HuH-7.5 (cell line): ENCODE measurements at regions not wholly inside any gene's neighbourhood (a gene's known extent, or its start where the extent isn't known, plus 50 kb on each side); places are given as distances from the start of the nearest gene placed in this dataset.

Experiments used
- DNase-seq: peaks from one replicate; pipeline ENCODE4 v3.0.0; 2011; ENCODE audit warnings: low spot score

DNA sequence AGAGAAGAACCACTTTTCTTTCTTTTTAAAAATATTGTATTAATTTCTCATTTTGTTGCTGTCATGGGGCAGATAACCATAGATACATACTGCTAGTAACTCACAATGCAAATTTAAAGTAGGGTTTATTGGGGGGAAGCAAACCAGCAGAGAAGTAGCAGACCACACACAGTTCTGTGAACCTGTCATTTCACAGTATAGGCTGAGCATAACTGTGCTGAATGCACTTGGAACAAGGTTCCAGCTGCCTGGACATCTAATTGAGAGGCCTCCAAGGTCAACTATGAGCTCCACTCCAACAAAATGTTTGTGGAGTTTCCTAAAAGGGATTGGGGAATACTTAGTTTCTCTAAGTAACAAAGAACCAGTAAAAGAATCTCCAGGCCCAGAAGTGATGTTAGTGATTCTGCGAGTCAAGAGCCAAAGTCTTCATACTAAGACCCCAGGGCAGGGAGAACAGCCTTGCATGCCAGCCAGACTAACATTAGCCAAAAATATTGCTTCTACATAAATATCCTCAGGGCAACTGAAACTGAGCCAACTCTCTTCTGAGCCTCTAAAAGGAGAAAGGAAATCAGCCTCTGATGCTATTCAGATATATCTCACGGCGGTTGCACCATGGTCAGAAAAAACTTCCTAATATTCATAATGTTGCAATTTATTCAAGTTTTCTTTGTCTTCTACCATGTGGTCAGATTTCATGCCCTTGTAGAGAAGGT lies 856.4 kb upstream of the ALCAM start:
- DNase-seq = no peak

DNA sequence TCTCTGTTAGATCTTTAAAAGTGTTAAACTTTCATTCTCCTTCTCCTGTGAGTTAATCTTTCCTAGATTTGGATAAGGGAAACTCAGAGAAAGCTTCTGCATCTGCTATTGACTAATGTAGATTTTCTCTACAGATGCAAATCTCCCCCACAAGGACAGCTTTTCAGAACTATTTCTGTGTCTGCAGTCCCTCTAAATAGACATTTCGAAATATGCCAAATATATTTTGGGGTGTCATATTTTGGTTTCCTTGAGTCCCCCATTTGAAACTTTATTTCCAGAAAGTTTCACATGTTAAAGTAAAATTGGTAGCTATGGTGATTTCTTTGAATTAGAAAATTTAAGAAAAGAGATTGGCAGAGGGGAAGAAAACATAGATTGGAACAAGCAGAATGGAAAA lies 852.3 kb upstream of the ALCAM start:
- DNase-seq = no peak

DNA sequence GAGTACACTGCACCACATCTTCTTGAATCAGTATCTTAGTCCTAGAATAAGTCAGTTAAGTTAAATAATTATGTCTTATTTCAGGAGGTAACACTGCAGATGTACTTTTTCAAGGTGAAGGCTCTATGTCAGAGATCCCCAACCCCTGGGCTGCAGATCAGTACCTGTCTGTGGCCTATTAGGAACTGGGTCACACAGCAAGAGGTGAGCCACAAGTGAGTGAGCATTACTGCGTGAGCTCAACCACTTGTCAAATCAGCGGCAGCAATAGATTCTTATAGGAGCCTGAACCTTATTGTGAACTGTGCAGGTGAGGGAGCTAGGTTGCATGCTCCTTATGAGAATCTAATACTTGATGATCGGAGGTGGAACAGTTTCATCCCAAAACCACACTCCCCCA lies 851.9 kb upstream of the ALCAM start:
- DNase-seq = no peak

DNA sequence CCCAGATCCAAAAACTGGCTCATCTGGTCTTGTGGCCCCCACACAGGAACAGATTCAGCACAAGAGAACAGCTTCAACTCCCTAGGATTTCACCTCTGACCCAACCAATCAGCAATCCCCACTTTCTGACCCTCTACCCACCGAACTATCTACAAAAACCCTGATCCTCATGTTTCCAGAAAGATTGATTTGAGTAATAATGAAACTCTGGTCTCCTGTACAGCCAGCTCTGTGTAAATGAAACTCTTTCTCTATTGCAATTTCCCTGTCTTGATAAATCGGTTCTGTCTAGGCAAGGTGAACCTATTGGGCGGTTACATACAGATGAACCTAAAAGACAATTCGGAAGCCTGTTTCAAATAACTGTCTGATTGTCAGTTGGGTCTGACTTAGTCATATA lies 847.6 kb upstream of the ALCAM start:
- no peak for DNase-seq

DNA sequence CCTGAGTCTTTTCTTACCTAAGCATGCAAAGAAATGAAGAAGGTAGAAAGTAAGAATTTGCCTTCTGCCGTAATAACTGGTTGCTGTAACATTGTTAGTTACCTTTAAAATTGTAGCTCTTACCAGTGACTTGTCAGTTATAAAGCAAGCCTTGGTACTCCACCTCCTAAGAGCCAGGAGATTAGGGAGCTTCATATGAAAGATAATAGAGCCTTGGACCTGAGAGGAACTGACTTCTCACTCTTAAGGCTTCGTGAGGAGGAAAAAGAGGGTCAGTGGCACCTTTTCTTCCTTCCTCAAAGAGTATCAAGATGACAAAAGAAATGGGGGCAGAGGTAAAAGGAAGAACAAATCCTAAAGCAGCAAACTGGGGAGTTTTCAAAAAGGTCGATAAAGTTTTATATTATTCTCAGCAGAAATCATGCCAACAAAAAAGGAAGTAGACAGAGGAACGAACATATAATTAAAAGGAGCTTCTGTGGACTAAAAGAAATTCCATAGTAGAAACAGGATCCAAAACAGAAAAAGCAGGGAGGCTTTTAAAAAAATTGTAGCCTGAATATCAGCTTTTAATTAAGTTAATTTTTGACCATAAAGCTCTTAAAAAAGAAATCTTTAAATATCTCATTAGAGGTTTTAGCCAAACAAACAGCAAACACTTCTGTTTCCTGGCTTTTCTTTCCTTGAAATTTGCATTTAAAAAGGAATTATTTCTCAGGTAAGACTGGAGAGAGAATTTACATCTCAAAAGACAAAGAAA lies 847.1 kb upstream of the ALCAM start:
- DNase-seq = no peak

DNA sequence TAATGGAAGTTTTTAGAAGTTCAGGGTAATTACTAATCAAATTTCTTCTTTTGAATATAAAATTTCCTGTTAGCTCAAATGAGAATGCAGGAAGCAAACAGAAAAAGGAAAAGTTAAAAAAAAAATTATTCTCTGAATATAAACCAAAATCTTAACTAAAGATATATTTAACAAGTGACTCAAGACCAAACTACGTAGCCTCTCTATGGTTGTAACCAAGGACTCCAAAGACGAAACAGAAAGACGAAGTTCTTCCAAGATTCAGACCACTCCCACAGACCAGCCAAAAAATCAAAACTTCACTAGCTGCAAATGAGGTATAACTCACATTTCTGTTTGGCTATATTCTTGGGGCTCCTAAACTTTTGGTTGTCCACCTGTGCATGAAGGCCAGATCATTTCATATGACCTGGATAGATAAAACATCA lies 846.5 kb upstream of the ALCAM start:
- DNase-seq = no peak

DNA sequence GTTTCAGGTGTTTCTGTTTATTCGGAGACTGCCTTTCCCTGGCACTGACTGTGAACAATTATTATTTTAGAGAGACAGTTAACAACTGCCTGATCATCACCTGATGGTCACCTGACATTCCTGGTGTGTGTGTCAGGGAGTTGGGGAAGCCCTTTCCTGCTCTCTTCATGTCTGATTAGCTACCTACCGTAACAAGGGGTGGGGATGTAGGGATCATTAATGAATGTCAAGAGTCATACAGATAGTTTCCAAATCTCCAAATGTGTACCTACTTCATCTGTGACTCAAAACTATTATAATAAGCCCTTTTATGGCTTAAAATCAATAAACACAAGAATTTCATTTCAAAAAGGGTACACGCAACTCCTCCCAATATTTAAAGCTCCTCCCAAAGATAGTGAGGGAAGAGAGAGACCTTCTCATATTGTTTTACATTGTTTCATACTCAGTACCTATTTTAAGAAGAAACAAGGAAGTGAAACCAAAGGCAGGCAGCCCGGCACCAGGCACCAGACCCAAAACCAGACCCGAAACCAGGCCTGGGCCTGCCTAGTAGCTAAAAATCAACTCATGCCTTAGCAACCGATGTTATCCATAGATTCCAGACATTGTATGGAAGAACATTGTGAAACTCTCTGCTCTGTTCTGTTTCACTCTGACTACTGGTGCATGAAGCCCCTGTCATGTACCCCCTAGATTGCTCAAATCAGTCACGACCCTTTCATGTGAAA lies 844.9 kb upstream of the ALCAM start:
- no peak for DNase-seq

DNA sequence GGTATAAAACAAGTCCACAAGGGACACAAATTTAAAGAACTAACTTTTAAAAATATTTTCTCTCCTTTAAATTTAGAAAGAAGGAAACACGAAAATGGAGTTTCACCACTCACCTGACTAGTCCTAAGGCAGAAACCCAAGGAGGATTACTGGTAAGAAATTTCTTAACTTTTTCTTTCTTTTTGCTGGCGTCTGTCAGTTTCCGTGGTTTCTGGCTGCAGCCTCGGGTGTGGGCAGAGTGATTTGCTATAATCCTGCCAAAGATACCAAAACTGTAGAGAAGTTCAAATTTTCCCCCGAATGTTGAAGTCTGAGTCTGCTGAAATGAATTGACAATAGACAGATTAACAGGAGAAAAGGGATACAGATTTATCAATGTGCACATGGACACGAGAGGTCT lies 843.6 kb upstream of the ALCAM start:
- no peak for DNase-seq

DNA sequence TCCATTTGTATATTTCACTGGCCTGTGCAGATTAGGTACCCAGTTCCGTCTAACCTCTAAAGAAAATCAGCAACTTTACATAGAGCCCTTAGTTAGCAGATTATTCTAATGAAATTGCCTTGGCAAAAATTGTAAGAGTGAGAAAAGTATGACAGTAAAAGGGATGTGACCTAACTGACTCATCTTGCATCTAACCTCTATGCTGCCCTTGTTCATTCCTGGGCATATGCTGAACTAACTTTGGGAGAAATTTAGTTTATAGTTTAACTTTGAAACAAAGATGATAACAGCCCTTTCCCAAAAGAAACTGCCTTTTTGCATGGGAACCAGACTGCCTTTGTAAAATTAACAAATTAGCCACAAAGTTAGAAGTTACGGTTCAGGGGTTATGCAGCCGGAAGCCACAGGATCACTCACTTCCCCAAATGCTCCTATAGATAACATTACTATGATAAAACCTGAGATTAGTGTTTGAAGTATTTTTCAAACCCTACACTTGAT lies 839.8 kb upstream of the ALCAM start:
- no peak for DNase-seq

DNA sequence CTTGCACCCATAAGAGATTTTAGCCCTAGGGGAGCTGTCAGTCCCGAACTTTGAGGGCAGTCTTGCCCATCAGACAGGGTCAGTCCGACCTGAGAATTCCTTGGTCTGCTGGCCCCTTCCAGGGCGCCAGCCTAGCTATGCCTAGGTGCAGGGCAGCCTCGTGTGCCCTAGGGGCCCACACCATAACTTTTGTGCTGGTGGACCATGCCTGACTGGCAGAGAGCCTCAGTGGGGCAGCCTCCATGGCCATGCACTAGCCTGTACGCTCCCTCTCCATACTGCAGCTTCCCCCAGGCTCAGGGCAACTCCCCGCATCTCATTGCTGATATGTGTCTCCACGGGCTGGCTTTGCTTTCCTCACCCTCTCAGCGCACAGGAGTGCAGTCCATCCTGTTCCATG lies 835.8 kb upstream of the ALCAM start:
- DNase-seq = no peak

DNA sequence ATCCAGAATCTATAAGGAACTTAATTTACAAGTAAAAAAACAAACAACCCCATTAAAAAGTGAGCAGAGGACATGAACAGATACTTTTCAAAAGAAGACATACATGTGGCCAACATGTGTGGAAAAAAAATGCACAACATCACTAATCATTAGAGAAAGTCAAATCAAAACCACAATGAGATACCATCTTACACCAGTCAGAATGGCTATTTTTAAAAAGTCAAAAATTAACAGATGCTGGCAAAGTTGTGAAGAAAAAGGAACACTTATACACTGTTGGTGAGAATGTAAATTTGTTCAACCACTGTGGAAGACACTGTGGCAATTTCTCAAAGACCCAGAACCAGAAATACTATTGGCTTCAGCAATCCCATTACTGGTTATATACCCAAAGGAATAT lies 830.0 kb upstream of the ALCAM start:
- DNase-seq = no peak

DNA sequence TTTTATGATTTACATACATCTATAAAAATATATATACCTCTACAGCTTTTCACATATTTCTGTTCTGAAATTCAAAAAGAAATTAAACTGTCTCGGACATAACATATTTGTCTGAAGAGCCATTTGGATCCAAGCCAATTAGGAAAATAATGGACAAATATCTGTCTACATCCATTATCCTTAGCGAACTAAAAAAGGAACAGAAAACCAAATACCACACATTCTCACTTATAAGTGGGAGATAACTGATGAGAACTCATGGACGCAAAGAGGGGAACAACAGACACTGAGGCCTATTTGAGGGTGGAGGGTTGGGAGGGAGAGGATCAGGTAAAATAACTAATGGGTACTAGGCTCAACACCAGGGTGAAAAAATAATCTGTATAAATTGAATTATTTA lies 829.4 kb upstream of the ALCAM start:
- DNase-seq = no peak

DNA sequence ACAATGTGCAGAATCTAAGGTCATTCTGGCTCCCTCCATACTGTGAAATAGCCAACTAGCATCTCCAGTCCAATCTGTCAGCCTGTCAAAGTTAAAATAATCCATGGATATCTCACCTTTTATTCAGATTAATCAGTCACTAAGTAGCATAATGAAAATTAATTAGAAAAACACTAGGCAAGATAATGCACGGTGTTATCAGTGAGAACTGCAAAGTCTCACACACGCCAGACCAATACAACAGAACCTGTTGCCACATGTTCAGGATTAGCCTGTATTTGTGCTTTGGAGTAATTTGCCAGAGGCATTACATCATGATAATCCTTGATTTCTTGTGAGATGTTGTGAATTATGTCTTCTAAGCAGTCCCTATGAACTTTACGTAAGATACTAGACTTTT lies 820.4 kb upstream of the ALCAM start:
- no peak for DNase-seq

DNA sequence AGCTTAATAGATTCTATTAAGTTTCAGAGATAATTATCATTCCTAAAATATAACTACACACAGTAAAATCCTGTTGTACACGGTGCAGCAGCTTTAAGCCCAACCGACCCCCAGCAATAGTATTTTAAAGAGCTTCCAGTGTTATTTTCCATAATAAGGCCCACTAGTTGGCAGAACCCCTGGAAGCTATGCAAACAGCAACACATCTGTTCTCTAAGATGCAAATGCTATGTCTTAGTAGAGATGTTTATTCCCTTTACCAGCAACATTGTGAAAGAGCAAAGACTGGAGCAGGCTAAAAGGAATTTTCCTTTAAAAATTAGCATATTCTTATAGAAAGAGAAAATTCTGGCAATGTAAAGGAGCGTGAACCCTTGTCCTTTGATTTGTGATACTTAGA lies 819.7 kb upstream of the ALCAM start:
- no peak for DNase-seq

DNA sequence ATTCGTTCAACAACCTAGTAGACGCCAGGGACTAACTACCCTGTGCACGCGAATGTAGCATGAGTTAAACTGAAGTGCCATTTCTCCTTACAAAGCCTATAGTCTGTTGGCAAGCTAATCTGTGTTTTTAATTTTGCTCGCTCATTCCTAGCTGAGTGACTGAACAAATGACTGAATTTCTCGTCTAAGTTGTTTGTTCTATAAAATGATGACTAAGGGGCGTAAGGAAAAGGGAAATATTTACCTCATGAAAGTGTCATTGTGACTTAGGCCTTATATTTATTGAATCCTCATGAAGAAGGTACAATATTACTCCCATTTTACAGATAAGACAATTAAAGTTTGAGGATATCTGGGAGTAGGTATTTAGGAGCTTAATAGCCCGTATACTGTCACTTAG lies 818.3 kb upstream of the ALCAM start:
- no peak for DNase-seq

DNA sequence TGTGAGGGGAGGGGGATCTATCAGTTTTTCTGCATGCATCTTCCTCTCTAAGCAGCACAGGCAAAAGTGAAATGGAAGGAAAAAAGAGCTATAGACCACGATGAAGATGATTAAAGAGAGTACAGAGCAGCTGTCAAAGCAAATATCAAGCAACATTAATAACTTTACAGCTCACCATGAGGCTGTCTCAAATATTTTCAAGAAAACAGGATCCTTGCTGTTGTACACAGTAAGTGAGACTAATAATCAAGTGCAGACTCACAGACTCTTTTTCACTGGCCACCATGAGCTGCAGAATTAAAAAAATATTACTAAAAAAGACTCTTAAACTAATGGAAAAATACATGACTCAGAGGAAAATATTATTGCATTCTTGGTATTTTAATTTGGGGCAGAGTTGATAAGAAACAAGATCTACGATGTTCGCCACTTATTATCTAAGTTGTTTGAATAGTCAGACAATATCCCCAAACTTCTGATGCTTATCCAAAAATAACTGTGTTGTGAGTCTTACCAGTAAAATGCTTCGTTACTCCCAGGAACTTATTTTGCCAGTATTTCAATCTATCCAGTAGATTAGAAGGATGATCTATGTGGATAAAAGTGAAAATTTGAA lies 817.5 kb upstream of the ALCAM start:
- DNase-seq = no peak

DNA sequence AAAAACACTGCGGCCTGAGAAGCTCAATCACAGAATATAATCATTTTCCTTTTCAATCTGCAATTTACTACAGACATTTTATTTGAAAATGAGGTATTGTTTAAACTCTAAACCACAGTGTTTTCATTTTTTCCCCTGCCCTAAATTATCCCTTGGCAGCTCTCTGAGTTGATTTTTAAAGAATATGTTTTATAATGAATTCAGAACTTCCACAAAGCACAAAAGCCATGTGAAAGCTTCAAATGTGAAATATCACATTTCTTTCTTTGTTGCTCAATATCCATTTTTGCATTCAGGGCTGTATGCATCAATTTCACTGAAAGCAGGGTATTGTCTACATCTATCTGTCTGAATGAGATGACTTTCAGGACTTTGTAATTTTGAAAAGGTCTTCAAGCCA lies 813.6 kb upstream of the ALCAM start:
- DNase-seq = no peak

DNA sequence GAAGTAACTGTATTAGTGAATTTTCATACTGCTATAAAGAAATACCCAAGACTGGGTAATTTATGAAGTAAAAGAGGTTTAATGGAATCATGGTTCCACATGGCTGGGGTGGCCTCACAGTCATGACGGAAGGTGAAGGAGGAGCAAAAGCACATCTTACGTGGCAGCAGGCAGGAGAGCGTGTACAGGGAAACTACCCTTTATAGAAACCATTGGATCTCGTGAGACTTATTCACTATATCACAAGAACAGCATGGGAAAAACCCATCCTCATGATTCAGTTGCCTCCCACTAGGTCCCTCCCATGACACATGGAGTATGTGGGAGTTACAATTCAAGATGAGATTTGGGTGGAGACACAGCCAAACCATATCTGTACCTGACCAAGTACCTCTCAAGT lies 812.3 kb upstream of the ALCAM start:
- no peak for DNase-seq

DNA sequence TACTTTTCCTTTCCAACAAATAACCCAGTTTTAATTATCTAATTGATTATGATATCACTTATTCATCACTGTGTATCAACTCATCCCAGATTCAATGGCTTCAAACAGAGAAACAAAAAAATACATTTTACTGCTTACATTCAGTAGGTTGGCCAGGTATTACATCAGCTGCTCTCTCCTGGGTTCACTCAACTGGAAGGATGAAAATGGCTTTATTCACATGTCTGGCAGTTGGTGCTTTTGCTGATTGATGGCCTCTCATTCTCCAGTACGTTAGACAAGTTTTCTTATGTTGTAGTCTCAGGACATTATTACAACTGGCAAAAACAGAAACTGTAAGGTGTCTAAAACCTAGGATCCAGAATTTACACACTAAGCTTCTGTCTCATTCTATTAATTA lies 811.0 kb upstream of the ALCAM start:
- no peak for DNase-seq

DNA sequence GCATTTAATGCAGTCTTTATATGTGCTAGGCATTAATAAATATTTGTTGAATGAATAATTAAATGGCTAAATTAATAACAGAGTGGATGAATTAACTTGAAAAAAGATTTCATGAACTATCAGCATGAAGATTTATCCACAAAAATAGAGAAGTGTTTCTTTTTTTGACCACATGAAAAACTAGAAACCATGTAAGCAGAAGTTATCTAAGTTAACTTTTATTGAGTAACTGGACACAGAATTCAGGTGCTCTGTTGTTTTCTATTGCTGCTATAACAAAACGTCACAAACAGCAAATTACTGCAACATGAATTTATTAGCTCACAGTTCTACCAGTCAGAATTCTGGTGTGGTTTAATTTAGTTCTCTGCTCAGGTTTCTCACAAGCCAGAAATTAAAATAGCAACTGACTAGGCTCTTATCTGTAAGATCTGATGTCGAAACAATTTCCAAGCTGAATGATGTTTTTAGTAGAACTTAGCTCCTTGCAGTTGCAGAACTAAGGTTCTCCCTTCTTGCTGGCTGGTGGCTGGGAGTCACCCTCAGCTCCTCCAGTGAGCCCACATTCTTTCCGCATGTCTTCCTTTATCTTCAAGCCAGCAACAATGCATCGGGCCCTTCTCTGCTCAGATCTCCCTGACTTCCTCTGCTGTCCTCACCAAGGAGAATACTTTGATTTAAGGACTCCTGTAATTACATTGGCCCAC lies 810.2 kb upstream of the ALCAM start:
- no peak for DNase-seq

DNA sequence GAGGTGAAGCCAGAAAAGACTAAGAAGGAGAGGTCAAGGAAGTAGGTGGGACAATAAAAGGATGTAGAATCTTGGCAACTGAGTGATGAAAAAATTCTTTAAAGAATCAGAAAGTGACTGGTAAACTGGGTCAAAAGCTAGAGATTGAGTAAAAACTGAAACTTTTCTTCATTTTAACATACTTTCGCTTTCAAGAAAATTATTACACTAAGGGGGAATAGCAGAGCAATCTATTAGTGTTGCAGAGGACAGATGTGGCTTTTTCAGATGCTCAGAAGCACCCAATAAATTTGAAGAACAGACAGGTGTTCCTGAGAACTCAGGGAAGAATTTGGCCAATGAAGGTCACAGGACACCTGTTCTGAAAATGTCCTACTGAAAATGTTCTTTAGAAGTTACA lies 805.4 kb upstream of the ALCAM start:
- no peak for DNase-seq

DNA sequence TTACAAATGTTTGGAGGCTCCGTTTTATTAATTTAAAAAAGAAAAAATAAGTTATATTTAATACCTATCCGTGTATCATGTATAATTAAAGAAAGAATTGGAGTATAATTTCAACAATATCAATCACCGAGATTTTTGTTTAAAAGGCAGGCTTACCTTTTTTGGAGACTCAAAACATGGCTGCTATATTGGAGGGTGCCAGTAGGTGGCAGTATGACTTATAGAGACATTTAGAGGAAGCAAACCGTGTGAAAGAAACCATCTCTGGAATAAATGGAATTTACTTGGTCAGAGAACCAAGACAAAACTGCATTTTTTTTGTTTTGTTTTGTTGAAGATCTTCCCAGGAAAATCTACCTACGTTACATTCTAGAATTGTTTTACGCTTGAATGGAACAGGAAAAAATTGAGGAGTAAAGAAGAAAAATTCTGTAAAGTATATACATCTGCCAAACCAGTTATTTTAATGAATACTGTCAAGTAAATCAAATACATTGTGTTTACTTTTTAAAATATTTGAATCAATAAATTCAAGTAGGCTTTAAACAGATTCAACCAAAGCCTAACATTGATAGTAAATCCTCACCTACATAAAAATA lies 802.6 kb upstream of the ALCAM start:
- no peak for DNase-seq
